Activated naive CD8-positive, alpha-beta T cell (primary cell): ENCODE measurements at regions not wholly inside any gene's neighbourhood (a gene's known extent, or its start where the extent isn't known, plus 50 kb on each side); places are given as distances from the start of the nearest gene placed in this dataset.

Source experiments
- H3K27ac Mint-ChIP-seq: one replicate; pipeline ENCODE4 v1.8.0; 2021; ENCODE audit warnings: mixed read lengths
- H3K27me3 Mint-ChIP-seq: one replicate; pipeline ENCODE4 v1.8.0; 2021; ENCODE audit warnings: mixed read lengths
- H3K36me3 Mint-ChIP-seq: one replicate; pipeline ENCODE4 v1.8.0; 2021; ENCODE audit warnings: mixed read lengths
- H3K4me1 Mint-ChIP-seq: one replicate; pipeline ENCODE4 v1.8.0; 2021; ENCODE audit warnings: low read depth, mixed read lengths
- H3K4me3 Mint-ChIP-seq: one replicate; pipeline ENCODE4 v1.8.0; 2021; ENCODE audit warnings: mild to moderate bottlenecking, mixed read lengths
- H3K9me3 Mint-ChIP-seq: one replicate; pipeline ENCODE4 v1.8.0; 2021; ENCODE audit warnings: low read depth, mixed read lengths

GRCh38 chr2:83574614-83575013 is 884.5 kb downstream of the SUCLG1 start:
- no peaks in the 10 kb centered on the region for H3K27me3 Mint-ChIP-seq
- H3K9me3 Mint-ChIP-seq: no peaks in the 10 kb centered on the region
- no peaks in the 10 kb centered on the region for H3K4me1 Mint-ChIP-seq

GRCh38 chr2:83573060-83573459 is 886.0 kb downstream of the SUCLG1 start:
- Mint-ChIP-seq H3K36me3 (no peaks in the 10 kb centered on the region), H3K9me3 (no peaks in the 10 kb centered on the region), H3K27ac (no peak overlapping the region), H3K4me1 (no peaks in the 10 kb centered on the region), H3K4me3 (no peak overlapping the region), H3K27me3 (no peaks in the 10 kb centered on the region)

More at GRCh38 chr2:83574614-83575013, 884.5 kb downstream of the SUCLG1 start:
- Mint-ChIP-seq H3K27ac (no peak overlapping the region), H3K4me3 (no peak overlapping the region), H3K36me3 (no peaks in the 10 kb centered on the region)

- Mint-ChIP-seq H3K27ac (no peak overlapping the region), H3K36me3 (no peaks in the 10 kb centered on the region), H3K4me1 (no peaks in the 10 kb centered on the region), H3K27me3 (no peaks in the 10 kb centered on the region), H3K9me3 (no peaks in the 10 kb centered on the region), H3K4me3 (no peak overlapping the region)
Measured at GRCh38 chr2:83572400-83572799, 886.7 kb downstream of the SUCLG1 start.

- Mint-ChIP-seq H3K27ac (no peak overlapping the region), H3K36me3 (no peaks in the 10 kb centered on the region), H3K4me1 (no peaks in the 10 kb centered on the region), H3K27me3 (no peaks in the 10 kb centered on the region), H3K4me3 (no peak overlapping the region), H3K9me3 (no peaks in the 10 kb centered on the region)
Measured at GRCh38 chr2:83567551-83567950, 891.5 kb downstream of the SUCLG1 start.

- no peaks in the 10 kb centered on the region for H3K4me1 Mint-ChIP-seq
- H3K36me3 Mint-ChIP-seq: no peaks in the 10 kb centered on the region
- no peak overlapping the region for H3K27ac Mint-ChIP-seq
- H3K4me3 Mint-ChIP-seq: no peak overlapping the region
- no peaks in the 10 kb centered on the region for H3K9me3 Mint-ChIP-seq
- no peaks in the 10 kb centered on the region for H3K27me3 Mint-ChIP-seq
Measured at GRCh38 chr2:83565626-83566025, 893.5 kb downstream of the SUCLG1 start.

- Mint-ChIP-seq H3K9me3 (no peaks in the 10 kb centered on the region), H3K27ac (no peak overlapping the region), H3K4me1 (no peaks in the 10 kb centered on the region), H3K4me3 (no peak overlapping the region), H3K27me3 (no peaks in the 10 kb centered on the region), H3K36me3 (no peaks in the 10 kb centered on the region)
Measured at GRCh38 chr2:83565181-83565580, 893.9 kb downstream of the SUCLG1 start.

- Mint-ChIP-seq H3K36me3 (no peaks in the 10 kb centered on the region), H3K27ac (no peak overlapping the region), H3K27me3 (no peaks in the 10 kb centered on the region), H3K4me3 (no peak overlapping the region), H3K9me3 (no peaks in the 10 kb centered on the region), H3K4me1 (no peaks in the 10 kb centered on the region)
Measured at GRCh38 chr2:83561592-83561991, 897.5 kb downstream of the SUCLG1 start.

GRCh38 chr2:83536556-83536955 is 922.5 kb downstream of the SUCLG1 start:
- Mint-ChIP-seq H3K4me3 (no peak overlapping the region), H3K4me1 (no peaks in the 10 kb centered on the region), H3K27me3 (no peaks in the 10 kb centered on the region), H3K9me3 (no peaks in the 10 kb centered on the region), H3K27ac (no peak overlapping the region), H3K36me3 (no peaks in the 10 kb centered on the region)

GRCh38 chr2:83534416-83534815 is 924.7 kb downstream of the SUCLG1 start:
- no peaks in the 10 kb centered on the region for H3K27me3 Mint-ChIP-seq
- H3K4me1 Mint-ChIP-seq: no peaks in the 10 kb centered on the region
- no peaks in the 10 kb centered on the region for H3K36me3 Mint-ChIP-seq

GRCh38 chr2:83531206-83531826 is 927.8 kb downstream of the SUCLG1 start:
- no peaks in the 10 kb centered on the region for H3K36me3 Mint-ChIP-seq
- no peak overlapping the region for H3K27ac Mint-ChIP-seq
- H3K9me3 Mint-ChIP-seq: no peaks in the 10 kb centered on the region
- no peaks in the 10 kb centered on the region for H3K27me3 Mint-ChIP-seq
- H3K4me1 Mint-ChIP-seq: no peaks in the 10 kb centered on the region
- H3K4me3 Mint-ChIP-seq: no peak overlapping the region

More at GRCh38 chr2:83534416-83534815, 924.7 kb downstream of the SUCLG1 start:
- H3K27ac Mint-ChIP-seq: no peak overlapping the region
- H3K9me3 Mint-ChIP-seq: no peaks in the 10 kb centered on the region
- no peak overlapping the region for H3K4me3 Mint-ChIP-seq

GRCh38 chr2:83528767-83529166 is 930.3 kb downstream of the SUCLG1 start:
- no peaks in the 10 kb centered on the region for H3K27me3 Mint-ChIP-seq
- no peaks in the 10 kb centered on the region for H3K4me1 Mint-ChIP-seq
- H3K4me3 Mint-ChIP-seq: no peak overlapping the region
- H3K9me3 Mint-ChIP-seq: peaks cover under 1% of the 10 kb centered on the region
- no peak overlapping the region for H3K27ac Mint-ChIP-seq
- no peaks in the 10 kb centered on the region for H3K36me3 Mint-ChIP-seq

GRCh38 chr2:83522891-83523493 is 936.1 kb downstream of the SUCLG1 start:
- Mint-ChIP-seq H3K36me3 (no peaks in the 10 kb centered on the region), H3K27me3 (no peaks in the 10 kb centered on the region), H3K4me3 (no peak overlapping the region), H3K4me1 (no peaks in the 10 kb centered on the region), H3K9me3 (peaks cover 3% of the 10 kb centered on the region), H3K27ac (no peak overlapping the region)

- no peak overlapping the region for H3K27ac Mint-ChIP-seq
Measured at GRCh38 chr2:83517727-83518368, 941.2 kb downstream of the SUCLG1 start.

GRCh38 chr2:83516503-83516902 is 942.6 kb downstream of the SUCLG1 start:
- Mint-ChIP-seq H3K36me3 (no peaks in the 10 kb centered on the region), H3K4me1 (no peaks in the 10 kb centered on the region), H3K4me3 (no peak overlapping the region), H3K9me3 (peaks cover 4% of the 10 kb centered on the region), H3K27ac (no peak overlapping the region), H3K27me3 (no peaks in the 10 kb centered on the region)

More at GRCh38 chr2:83517727-83518368, 941.2 kb downstream of the SUCLG1 start:
- H3K9me3 Mint-ChIP-seq: peaks cover 4% of the 10 kb centered on the region
- H3K36me3 Mint-ChIP-seq: no peaks in the 10 kb centered on the region
- H3K27me3 Mint-ChIP-seq: no peaks in the 10 kb centered on the region
- no peaks in the 10 kb centered on the region for H3K4me1 Mint-ChIP-seq
- H3K4me3 Mint-ChIP-seq: no peak overlapping the region

GRCh38 chr2:83487451-83487850 is 971.6 kb downstream of the SUCLG1 start:
- Mint-ChIP-seq H3K36me3 (no peaks in the 10 kb centered on the region), H3K9me3 (peaks cover 5% of the 10 kb centered on the region), H3K4me3 (no peak overlapping the region), H3K27ac (no peak overlapping the region), H3K27me3 (no peaks in the 10 kb centered on the region), H3K4me1 (no peaks in the 10 kb centered on the region)
